Fibroblast of mammary gland (primary cell): ENCODE measurements at regions not wholly inside any gene's neighbourhood (a gene's known extent, or its start where the extent isn't known, plus 50 kb on each side); places are given as distances from the start of the nearest gene placed in this dataset.

ENCODE experiments used
- DNase-seq: peaks from one replicate; pipeline ENCODE4 v3.0.0-alpha.2; 2010; ENCODE audit warnings: low read depth
- H3K4me3 ChIP-seq: 2 replicates; pipeline ENCODE4 v1.5.1; 2011; ENCODE audit warnings: low read depth, mild to moderate bottlenecking, low read length, moderate library complexity; ENCODE audit not compliant: control insufficient read depth
- TF ChIP-seq, protein P1 (sequence below): conservative IDR thresholded peaks from 2 replicates; pipeline ENCODE4 v1.5.1; 2011; ENCODE audit warnings: low read depth, low read length, inconsistent platforms; ENCODE audit not compliant: control insufficient read depth, insufficient read depth

GRCh38 chr1:58836408-58836807 lies 52.6 kb upstream of the JUN start:
- TF ChIP-seq, protein P1, sequence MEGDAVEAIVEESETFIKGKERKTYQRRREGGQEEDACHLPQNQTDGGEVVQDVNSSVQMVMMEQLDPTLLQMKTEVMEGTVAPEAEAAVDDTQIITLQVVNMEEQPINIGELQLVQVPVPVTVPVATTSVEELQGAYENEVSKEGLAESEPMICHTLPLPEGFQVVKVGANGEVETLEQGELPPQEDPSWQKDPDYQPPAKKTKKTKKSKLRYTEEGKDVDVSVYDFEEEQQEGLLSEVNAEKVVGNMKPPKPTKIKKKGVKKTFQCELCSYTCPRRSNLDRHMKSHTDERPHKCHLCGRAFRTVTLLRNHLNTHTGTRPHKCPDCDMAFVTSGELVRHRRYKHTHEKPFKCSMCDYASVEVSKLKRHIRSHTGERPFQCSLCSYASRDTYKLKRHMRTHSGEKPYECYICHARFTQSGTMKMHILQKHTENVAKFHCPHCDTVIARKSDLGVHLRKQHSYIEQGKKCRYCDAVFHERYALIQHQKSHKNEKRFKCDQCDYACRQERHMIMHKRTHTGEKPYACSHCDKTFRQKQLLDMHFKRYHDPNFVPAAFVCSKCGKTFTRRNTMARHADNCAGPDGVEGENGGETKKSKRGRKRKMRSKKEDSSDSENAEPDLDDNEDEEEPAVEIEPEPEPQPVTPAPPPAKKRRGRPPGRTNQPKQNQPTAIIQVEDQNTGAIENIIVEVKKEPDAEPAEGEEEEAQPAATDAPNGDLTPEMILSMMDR, result no peak
- no peak overlapping the region for H3K4me3 ChIP-seq
- DNase-seq, result peak; percentile 42

- DNase-seq, result no peak
- no peak overlapping the region for H3K4me3 ChIP-seq
- TF ChIP-seq, protein P1, result no peak
Measured at GRCh38 chr1:58837886-58838285, 54.0 kb upstream of the JUN start.

DNA sequence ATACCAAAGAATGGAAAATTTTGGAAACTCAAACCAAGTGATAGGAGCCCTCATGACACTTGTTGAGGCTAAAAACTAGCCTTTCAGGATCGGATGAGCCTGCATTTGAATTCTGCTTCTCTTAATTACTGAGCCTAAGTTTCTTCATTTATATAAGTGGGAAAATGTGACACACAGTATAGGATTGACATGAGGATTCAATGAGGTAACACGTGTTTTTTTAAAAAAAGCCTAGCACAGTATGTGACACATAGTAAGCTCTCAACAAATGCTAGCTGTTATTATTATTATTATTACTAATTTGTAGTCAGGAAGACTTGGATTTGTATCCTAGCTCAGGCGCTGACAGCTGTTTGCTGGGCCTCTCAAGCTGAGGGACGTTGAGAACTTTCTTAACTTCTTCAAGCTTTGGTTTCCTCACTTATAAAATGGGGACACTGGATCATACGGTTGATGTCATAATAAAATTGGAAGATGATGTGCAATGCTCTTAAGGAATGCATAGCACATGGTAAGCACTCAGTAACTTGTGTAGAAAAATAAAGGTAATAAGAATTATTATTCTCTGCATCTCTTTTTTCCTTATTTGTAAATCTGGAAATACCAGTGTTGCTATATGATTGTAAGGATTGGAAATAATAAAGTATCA lies 55.4 kb upstream of the JUN start:
- H3K4me3 ChIP-seq, result no peak overlapping the region
- TF ChIP-seq, protein P1, result no peak
- no peak for DNase-seq

GRCh38 chr1:58839846-58840835 lies 56.3 kb upstream of the JUN start:
- H3K4me3 ChIP-seq, result no peak overlapping the region
- DNase-seq, result peak; percentile 57
- TF ChIP-seq, protein P1, result no peak

GRCh38 chr1:58841455-58841854 lies 57.6 kb upstream of the JUN start:
- no peak overlapping the region for H3K4me3 ChIP-seq
- DNase-seq, result peak; percentile 19
- TF ChIP-seq, protein P1, result peak; percentile 35

DNA sequence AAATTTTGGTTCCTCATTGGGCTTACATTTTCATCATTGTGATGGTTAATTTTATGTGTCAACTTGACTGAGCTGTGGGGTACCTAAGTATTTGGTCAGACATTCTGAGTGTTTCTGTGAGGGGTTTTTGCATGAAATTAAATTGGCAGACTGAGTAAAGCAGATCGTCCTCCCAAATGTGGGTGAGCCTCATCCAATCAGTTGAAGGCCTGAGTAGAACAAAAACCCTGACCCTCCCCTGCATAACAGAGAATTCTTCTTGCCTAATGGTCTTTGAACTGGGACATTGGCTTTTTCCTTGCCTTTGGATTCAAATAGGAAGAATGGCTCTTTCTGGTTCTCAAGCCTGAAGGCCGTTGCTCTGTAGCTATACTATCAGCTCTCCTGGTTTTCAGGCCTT lies 59.1 kb upstream of the JUN start:
- no peak for DNase-seq
- TF ChIP-seq, protein P1, result no peak
- no peak overlapping the region for H3K4me3 ChIP-seq
